GM19238 (cell line): ENCODE measurements at regions not wholly inside any gene's neighbourhood (a gene's known extent, or its start where the extent isn't known, plus 50 kb on each side); places are given as distances from the start of the nearest gene placed in this dataset.

ENCODE experiments used
- DNase-seq: peaks from one replicate; pipeline ENCODE4 v3.0.0; 2011; ENCODE audit warnings: low spot score; ENCODE audit not compliant: insufficient read length

DNA sequence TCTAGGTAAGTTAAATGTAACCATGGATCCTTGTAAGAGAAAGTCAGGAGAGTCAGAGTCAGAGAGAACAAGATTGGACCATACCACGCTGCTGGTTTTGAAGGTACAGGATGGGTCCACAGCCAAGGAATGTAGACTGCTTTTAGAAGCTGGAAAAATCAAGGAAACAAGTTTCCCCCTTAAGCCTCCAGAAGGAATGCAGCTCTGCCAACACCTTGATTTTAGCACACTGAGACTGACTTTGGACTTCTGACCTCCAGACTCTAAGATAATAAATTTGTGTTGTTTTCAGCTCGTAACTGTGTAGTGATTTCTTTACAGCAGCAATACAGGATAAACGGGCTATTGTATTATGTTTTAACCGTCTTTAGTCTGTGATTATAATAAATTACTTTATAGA lies 108.0 kb upstream of the USP38 start:
- DNase-seq: no peak

GRCh38 chr4:143082701-143083100 lies 102.0 kb upstream of the USP38 start:
- no peak for DNase-seq

DNA sequence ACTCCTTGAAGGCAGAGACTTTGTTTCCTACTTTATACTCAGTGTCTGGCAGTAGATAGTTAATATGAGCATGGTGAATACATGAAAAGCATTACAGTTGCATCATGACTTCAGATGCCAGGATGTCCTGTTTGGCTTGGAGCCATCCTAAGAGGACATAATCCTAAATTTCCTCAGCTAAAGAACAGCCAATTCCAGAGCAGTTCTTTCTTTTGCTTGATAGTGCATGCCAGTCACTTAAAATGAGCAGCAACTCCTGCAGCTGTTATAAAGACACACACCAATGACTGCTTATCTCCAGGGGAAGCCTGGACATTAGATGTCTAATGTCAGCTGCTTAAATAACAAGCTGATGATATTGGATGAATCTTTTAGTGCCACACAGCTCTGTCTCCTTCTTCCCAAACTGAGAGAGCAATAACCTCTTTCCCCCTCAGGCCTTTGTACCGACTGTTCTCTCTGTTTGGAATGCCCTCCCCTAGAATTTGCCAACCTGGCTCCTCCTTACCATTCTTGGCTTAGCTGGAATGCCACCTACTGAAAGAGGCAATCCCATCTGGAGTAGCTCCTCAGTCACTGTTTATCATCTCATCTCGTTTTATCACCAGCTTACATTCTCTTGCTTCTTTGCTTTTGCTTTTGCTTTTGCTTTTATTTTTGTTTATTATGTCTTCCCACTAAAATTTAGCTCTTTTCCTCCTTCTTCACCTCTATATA lies 100.8 kb upstream of the USP38 start:
- DNase-seq: no peak

DNA sequence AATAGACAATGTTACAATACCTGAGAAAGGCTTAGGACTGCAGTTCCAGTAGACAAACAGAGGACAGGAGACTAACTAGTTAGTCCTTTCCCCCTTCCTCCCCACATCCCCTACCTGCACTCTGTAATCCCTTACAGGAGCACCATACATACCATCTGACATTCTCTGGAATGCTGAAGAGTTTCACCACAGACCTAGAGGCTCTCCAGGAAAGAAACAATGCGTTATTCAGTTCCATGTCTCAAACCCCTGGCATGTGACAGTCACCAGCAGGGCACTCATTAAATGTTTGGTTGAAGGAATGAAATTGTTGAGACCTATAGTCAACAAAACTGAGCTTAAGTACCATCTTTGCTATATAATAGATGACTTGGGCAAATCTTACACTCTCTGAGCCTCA lies 100.2 kb upstream of the USP38 start:
- no peak for DNase-seq

- DNase-seq: no peak
Measured at GRCh38 chr4:143085224-143085623, 99.5 kb upstream of the USP38 start.

DNA sequence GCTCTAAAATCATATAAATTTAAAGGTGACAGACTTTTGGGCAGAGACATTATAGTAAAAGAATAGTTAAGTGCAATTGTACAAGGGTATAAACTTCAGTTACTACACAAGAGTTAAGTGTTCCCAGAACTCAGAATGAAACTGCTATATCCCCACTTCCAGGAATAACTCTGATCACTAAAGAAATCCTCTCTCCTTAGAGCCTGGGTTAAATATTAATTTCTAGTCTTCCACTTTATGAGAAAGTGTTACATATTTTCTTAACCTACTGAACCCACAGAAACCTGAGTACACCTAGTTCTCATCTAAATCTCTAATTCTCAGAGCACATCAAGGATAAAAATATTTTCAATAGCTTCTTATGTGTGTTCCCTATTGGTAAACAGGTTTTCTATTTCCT lies 99.1 kb upstream of the USP38 start:
- DNase-seq: no peak

DNA sequence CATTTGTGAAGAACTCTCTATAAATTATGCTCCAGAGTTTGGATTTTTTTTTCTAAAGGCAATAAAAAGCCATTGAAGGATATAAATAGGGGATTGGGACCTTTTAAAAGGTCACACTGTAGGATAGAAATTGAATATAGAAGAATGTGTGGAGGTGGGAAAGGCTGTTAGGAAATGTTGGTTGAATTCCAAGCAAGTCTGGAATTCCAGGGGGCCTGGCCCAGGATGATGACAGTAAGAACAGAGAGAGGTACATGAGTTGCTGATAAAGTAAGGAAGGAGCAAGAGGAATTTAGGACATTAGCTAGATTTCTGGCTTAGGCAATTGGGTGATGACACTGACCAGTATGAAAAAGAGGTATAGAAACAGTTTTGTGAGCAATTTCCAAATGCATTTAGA lies 95.4 kb upstream of the USP38 start:
- DNase-seq: no peak

DNA sequence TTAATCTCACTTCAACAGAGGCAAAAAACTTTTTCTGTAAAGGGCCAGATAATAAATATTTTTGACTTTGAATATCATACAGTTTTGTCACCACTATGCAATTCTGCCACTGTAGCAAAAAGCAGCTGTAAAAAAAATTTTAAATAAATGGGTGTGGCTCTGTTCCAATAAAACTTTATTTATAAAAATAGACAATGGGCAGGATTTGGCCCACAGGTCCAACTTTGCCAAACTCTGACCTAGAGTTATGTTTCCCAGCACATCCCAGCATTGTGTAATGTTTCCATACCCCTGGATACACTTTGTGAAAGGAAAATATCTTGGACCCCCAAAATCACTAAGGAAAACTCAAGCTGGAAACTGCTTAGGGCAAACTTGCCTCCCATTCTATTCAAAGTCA lies 94.9 kb upstream of the USP38 start:
- no peak for DNase-seq

DNA sequence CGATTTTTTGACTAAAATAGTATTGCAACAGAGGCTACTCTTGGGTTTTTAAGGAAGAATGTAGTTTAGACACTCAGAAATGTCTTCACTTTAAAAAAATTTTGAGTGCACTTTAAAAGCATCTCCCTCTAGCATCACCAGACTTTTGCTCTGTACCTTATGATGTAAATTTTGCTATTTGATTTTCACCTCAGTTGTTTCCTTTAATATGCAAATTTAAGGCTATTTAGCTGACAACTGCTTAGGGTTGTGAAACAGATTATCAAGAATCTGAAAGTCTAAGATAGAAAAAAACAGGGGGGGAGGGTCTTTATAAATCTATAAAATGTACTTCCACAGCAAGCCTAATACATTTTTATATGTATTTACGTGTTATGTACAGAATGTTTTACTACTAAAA lies 92.9 kb upstream of the USP38 start:
- no peak for DNase-seq

- DNase-seq: no peak
Measured at GRCh38 chr4:143095447-143095846, 89.3 kb upstream of the USP38 start.

- no peak for DNase-seq
Measured at GRCh38 chr4:143097751-143098150, 87.0 kb upstream of the USP38 start.

DNA sequence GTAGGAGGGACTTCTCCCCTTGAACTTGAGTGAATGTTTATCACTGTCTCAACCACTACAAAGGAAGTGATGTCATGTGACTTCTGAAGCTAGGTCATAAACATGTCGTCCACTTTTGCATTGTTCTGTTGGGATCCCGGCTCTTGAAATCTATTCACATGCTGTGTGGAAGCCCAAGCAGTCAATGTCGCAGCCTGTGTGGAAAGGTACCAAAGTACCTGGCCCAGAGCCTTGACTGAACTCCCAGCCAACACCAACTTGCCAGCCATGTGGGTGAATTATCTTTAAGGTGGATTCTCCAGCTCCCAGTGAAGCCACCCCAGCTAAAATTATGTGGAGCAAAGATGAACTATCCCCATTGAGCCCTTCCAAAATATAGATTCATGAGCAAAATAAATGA lies 85.0 kb upstream of the USP38 start:
- DNase-seq: no peak

DNA sequence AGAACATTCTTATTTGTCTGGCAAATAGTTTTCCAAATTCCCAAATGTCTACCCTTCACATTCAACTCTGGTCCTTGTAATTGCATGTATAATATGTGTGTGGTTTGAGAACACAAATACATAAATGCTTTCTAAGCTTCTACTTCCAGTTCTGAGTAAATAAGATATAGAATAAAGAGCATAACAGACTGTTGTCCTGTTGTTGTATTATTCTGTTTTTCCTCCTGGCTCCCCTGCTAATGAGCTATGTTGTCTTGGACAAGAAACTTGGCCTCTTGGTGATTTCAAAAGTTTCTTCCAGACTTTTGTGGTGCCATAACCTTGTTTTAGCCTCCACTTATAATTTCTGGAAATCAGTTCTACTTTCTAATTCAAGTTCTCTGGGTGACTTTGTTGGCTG lies 75.3 kb upstream of the USP38 start:
- DNase-seq: no peak

- no peak for DNase-seq
Measured at GRCh38 chr4:143118663-143119062, 66.1 kb upstream of the USP38 start.

DNA sequence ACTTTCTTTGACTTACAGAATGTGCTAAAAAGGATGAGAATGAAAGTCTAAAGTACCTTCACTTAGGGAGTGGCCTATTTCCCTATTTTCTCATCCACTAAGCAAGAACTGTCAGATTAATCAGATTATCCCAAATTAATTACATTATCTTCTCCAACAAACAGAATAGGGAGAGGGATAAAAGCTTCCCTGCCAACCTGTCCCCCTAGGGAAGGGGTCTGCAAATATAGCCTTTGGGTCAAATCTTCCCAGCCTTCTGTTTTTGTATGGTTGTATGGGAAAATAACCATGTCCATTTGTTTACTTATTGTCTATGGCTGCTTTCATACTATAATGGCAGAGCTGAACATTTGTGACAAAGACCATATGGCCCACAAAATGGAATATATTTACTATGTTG lies 57.1 kb upstream of the USP38 start:
- DNase-seq: no peak

GRCh38 chr4:143133977-143134376 lies 50.7 kb upstream of the USP38 start:
- no peak for DNase-seq
